ENCODE measurements at regions not wholly inside any gene's neighbourhood (a gene's known extent, or its start where the extent isn't known, plus 50 kb on each side); places are given as distances from the start of the nearest gene placed in this dataset.
A peak's percentile ranks its signal among the peaks of the same experiment; 100 is the strongest.

- DNase-seq = no peak
Observed at GRCh38 chr19:29263305-29264135, 50.6 kb upstream of the UQCRFS1 start.

- DNase-seq = no peak
Observed at GRCh38 chr19:29264897-29265296, 51.9 kb upstream of the UQCRFS1 start.

GRCh38 chr19:29265436-29265835, 52.5 kb upstream of the UQCRFS1 start:
- DNase-seq = no peak

- no peak for DNase-seq
Observed at GRCh38 chr19:29266001-29266400, 53.0 kb upstream of the UQCRFS1 start.

GRCh38 chr19:29266603-29267002, 53.7 kb upstream of the UQCRFS1 start:
- no peak for DNase-seq

GRCh38 chr19:29267701-29268100, 54.8 kb upstream of the UQCRFS1 start:
- no peak for DNase-seq

- DNase-seq = no peak
Observed at GRCh38 chr19:29268103-29268502, 55.2 kb upstream of the UQCRFS1 start.

GRCh38 chr19:29268721-29269393, 55.9 kb upstream of the UQCRFS1 start:
- DNase-seq = no peak

GRCh38 chr19:29269641-29270040, 56.7 kb upstream of the UQCRFS1 start:
- DNase-seq = no peak

GRCh38 chr19:29271341-29271740, 58.4 kb upstream of the UQCRFS1 start:
- DNase-seq = no peak

GRCh38 chr19:29271911-29272310, 59.0 kb upstream of the UQCRFS1 start:
- DNase-seq = no peak

GRCh38 chr19:29273000-29273640, 60.2 kb upstream of the UQCRFS1 start:
- no peak for DNase-seq

GRCh38 chr19:29275266-29275665, 62.3 kb upstream of the UQCRFS1 start:
- DNase-seq = no peak

- no peak for DNase-seq
Observed at GRCh38 chr19:29277102-29277501, 64.2 kb upstream of the UQCRFS1 start.

- DNase-seq = no peak
Observed at GRCh38 chr19:29278716-29279115, 65.8 kb upstream of the UQCRFS1 start.

- no peak for DNase-seq
Observed at GRCh38 chr19:29283366-29283765, 70.4 kb upstream of the UQCRFS1 start.

GRCh38 chr19:29285187-29285687, 72.3 kb upstream of the UQCRFS1 start:
- DNase-seq = no peak

GRCh38 chr19:29285878-29286277, 72.9 kb upstream of the UQCRFS1 start:
- no peak for DNase-seq

GRCh38 chr19:29287061-29287460, 74.1 kb upstream of the UQCRFS1 start:
- peak; percentile 79 for DNase-seq

- DNase-seq = no peak
Observed at GRCh38 chr19:29288256-29288655, 75.3 kb upstream of the UQCRFS1 start.

- DNase-seq = no peak
Observed at GRCh38 chr19:29289020-29289419, 76.1 kb upstream of the UQCRFS1 start.

GRCh38 chr19:29290853-29291252, 77.9 kb upstream of the UQCRFS1 start:
- no peak for DNase-seq

GRCh38 chr19:29292153-29292552, 79.2 kb upstream of the UQCRFS1 start:
- DNase-seq = no peak

GRCh38 chr19:29292562-29292961, 79.6 kb upstream of the UQCRFS1 start:
- no peak for DNase-seq

All from NCI-H187 treated with DMSO at 0.1 percent for 48 hours (cell line).